ENCODE measurements at regions not wholly inside any gene's neighbourhood (a gene's known extent, or its start where the extent isn't known, plus 50 kb on each side); places are given as distances from the start of the nearest gene placed in this dataset.

GRCh38 chr5:84550222-84550621 lies 165.5 kb upstream of the EDIL3 start:
- no peak for TF ChIP-seq CTCF (IDR thresholded peaks at IDR 0.05; ENCODE audit: control insufficient read depth, extremely low read depth, insufficient read depth)
- no peak overlapping the region for H3K4me3 ChIP-seq (ENCODE audit: low read depth, low read length)
- DNase-seq (ENCODE audit: low read depth), result no peak

- no peak for TF ChIP-seq CTCF (IDR thresholded peaks at IDR 0.05; ENCODE audit: control insufficient read depth, extremely low read depth, insufficient read depth)
- DNase-seq (ENCODE audit: low read depth), result no peak
Observed at GRCh38 chr5:84549054-84549453, 164.4 kb upstream of the EDIL3 start.

GRCh38 chr5:84546686-84547085 lies 162.0 kb upstream of the EDIL3 start:
- no peak for TF ChIP-seq CTCF (IDR thresholded peaks at IDR 0.05; ENCODE audit: control insufficient read depth, extremely low read depth, insufficient read depth)
- H3K4me3 ChIP-seq (ENCODE audit: low read depth, low read length), result no peak overlapping the region
- no peak for DNase-seq (ENCODE audit: low read depth)

More at GRCh38 chr5:84549054-84549453, 164.4 kb upstream of the EDIL3 start:
- no peak overlapping the region for H3K4me3 ChIP-seq (ENCODE audit: low read depth, low read length)

- H3K4me3 ChIP-seq (ENCODE audit: low read depth, low read length), result no peak overlapping the region
- no peak for DNase-seq (ENCODE audit: low read depth)
- TF ChIP-seq CTCF (IDR thresholded peaks at IDR 0.05; ENCODE audit: control insufficient read depth, extremely low read depth, insufficient read depth), result no peak
Observed at GRCh38 chr5:84536797-84537196, 152.1 kb upstream of the EDIL3 start.

GRCh38 chr5:84535281-84535680 lies 150.6 kb upstream of the EDIL3 start:
- DNase-seq (ENCODE audit: low read depth), result no peak
- no peak overlapping the region for H3K4me3 ChIP-seq (ENCODE audit: low read depth, low read length)
- TF ChIP-seq CTCF (IDR thresholded peaks at IDR 0.05; ENCODE audit: control insufficient read depth, extremely low read depth, insufficient read depth), result no peak

GRCh38 chr5:84524491-84524890 lies 139.8 kb upstream of the EDIL3 start:
- H3K4me3 ChIP-seq (ENCODE audit: low read depth, low read length), result no peak overlapping the region
- no peak for TF ChIP-seq CTCF (IDR thresholded peaks at IDR 0.05; ENCODE audit: control insufficient read depth, extremely low read depth, insufficient read depth)
- no peak for DNase-seq (ENCODE audit: low read depth)

- H3K4me3 ChIP-seq (ENCODE audit: low read depth, low read length), result no peak overlapping the region
- TF ChIP-seq CTCF (IDR thresholded peaks at IDR 0.05; ENCODE audit: control insufficient read depth, extremely low read depth, insufficient read depth), result no peak
- no peak for DNase-seq (ENCODE audit: low read depth)
Observed at GRCh38 chr5:84518862-84519261, 134.2 kb upstream of the EDIL3 start.
